ENCODE measurements at regions not wholly inside any gene's neighbourhood (a gene's known extent, or its start where the extent isn't known, plus 50 kb on each side); places are given as distances from the start of the nearest gene placed in this dataset.

- no peak for TF ChIP-seq CTCF (IDR thresholded peaks at IDR 0.05; ENCODE audit: low read depth, low read length)
- H3K4me3 ChIP-seq (ENCODE audit: low read depth, low read length): no peak overlapping the region
These were observed 672.9 kb downstream of the MECOM start for GRCh38 chr3:168990621-168991020.

GRCh38 chr3:168990134-168990533, 673.4 kb downstream of the MECOM start:
- H3K4me3 ChIP-seq (ENCODE audit: low read depth, low read length): no peak overlapping the region
- TF ChIP-seq CTCF (IDR thresholded peaks at IDR 0.05; ENCODE audit: low read depth, low read length): no peak

- no peak overlapping the region for H3K4me3 ChIP-seq (ENCODE audit: low read depth, low read length)
- TF ChIP-seq CTCF (IDR thresholded peaks at IDR 0.05; ENCODE audit: low read depth, low read length): no peak
These were observed 674.1 kb downstream of the MECOM start for GRCh38 chr3:168989396-168989795.

- H3K4me3 ChIP-seq (ENCODE audit: low read depth, low read length): no peak overlapping the region
These were observed 674.7 kb downstream of the MECOM start for GRCh38 chr3:168988853-168989252.

GRCh38 chr3:168984872-168985271, 678.6 kb downstream of the MECOM start:
- no peak overlapping the region for H3K4me3 ChIP-seq (ENCODE audit: low read depth, low read length)
- no peak for TF ChIP-seq CTCF (IDR thresholded peaks at IDR 0.05; ENCODE audit: low read depth, low read length)

More at GRCh38 chr3:168988853-168989252, 674.7 kb downstream of the MECOM start:
- TF ChIP-seq CTCF (IDR thresholded peaks at IDR 0.05; ENCODE audit: low read depth, low read length): no peak

- no peak for TF ChIP-seq CTCF (IDR thresholded peaks at IDR 0.05; ENCODE audit: low read depth, low read length)
- H3K4me3 ChIP-seq (ENCODE audit: low read depth, low read length): no peak overlapping the region
These were observed 680.5 kb downstream of the MECOM start for GRCh38 chr3:168983046-168983445.

GRCh38 chr3:168981396-168981795, 682.1 kb downstream of the MECOM start:
- H3K4me3 ChIP-seq (ENCODE audit: low read depth, low read length): no peak overlapping the region
- TF ChIP-seq CTCF (IDR thresholded peaks at IDR 0.05; ENCODE audit: low read depth, low read length): no peak
